ENCODE measurements at regions not wholly inside any gene's neighbourhood (a gene's known extent, or its start where the extent isn't known, plus 50 kb on each side); places are given as distances from the start of the nearest gene placed in this dataset.

DNA sequence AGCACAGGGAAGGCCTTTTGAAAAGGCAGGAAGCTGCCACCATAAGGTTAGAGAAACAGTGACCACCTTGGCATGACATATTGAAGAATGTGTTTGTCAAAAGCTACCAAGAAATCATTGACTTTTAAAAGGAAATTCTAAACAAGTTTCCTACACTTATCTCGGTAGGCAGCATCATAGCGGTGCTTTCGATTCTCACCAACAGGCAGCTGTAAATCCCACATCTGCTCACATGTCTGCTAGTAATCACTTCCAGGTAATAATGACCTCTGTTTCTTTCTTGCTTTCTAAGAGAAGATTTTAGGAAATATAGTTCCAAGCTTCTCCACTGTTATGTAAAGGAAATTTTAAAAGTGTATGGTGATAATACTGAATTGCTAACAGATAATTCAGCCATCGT lies 821.1 kb upstream of the FOXG1 start:
- TF ChIP-seq MAFK (IDR thresholded peaks at IDR 0.05; ENCODE audit: low read depth, low read length) (no peak), POLR2A (IDR thresholded peaks at IDR 0.05; ENCODE audit: low read depth, low read length) (no peak), MXI1 (IDR thresholded peaks at IDR 0.05; ENCODE audit: borderline replicate concordance, low read depth, low read length) (no peak), SMC3 (IDR thresholded peaks at IDR 0.05; ENCODE audit: low read depth, low read length) (no peak), BHLHE40 (IDR thresholded peaks at IDR 0.05; ENCODE audit: low read depth, low read length) (no peak), CEBPB (IDR thresholded peaks at IDR 0.05; ENCODE audit: low read depth, low read length) (no peak), RFX5 (IDR thresholded peaks at IDR 0.05; ENCODE audit: low read depth, low read length) (no peak), RCOR1 (IDR thresholded peaks at IDR 0.05; ENCODE audit: insufficient replicate concordance, low read length) (no peak), MAZ (IDR thresholded peaks at IDR 0.05; ENCODE audit: borderline replicate concordance, low read depth, low read length) (no peak)
- TF ChIP-seq, protein P1, sequence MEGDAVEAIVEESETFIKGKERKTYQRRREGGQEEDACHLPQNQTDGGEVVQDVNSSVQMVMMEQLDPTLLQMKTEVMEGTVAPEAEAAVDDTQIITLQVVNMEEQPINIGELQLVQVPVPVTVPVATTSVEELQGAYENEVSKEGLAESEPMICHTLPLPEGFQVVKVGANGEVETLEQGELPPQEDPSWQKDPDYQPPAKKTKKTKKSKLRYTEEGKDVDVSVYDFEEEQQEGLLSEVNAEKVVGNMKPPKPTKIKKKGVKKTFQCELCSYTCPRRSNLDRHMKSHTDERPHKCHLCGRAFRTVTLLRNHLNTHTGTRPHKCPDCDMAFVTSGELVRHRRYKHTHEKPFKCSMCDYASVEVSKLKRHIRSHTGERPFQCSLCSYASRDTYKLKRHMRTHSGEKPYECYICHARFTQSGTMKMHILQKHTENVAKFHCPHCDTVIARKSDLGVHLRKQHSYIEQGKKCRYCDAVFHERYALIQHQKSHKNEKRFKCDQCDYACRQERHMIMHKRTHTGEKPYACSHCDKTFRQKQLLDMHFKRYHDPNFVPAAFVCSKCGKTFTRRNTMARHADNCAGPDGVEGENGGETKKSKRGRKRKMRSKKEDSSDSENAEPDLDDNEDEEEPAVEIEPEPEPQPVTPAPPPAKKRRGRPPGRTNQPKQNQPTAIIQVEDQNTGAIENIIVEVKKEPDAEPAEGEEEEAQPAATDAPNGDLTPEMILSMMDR (conservative IDR thresholded peaks at IDR 0.05; ENCODE audit: low read depth, low read length), result no peak

Data from IMR-90 (cell line).